ENCODE measurements at regions not wholly inside any gene's neighbourhood (a gene's known extent, or its start where the extent isn't known, plus 50 kb on each side); places are given as distances from the start of the nearest gene placed in this dataset.
"Not testable (repeated sequence)": the region's sequence is repeated elsewhere in the genome, so short reads cannot be mapped to it uniquely, and the experiment has no call there.

GRCh38 chr10:23493711-23494110 is 54.8 kb downstream of the OTUD1 start:
- DNase-seq (ENCODE audit: low read depth, low spot score): no peak
- no peak overlapping the region for H3K27ac ChIP-seq

- no peak for DNase-seq (ENCODE audit: low read depth, low spot score)
- H3K27ac ChIP-seq: no peak overlapping the region
Measured at GRCh38 chr10:23496727-23497126, 57.9 kb downstream of the OTUD1 start.

GRCh38 chr10:23499372-23500132 is 60.7 kb downstream of the OTUD1 start:
- DNase-seq (ENCODE audit: low read depth, low spot score): no peak
- no peak overlapping the region for H3K27ac ChIP-seq

GRCh38 chr10:23505797-23506465 is 67.1 kb downstream of the OTUD1 start:
- DNase-seq (ENCODE audit: low read depth, low spot score): no peak
- no peak overlapping the region for H3K27ac ChIP-seq

- peak overlapping the region; percentile 32 for H3K27ac ChIP-seq
- peak; percentile 37 for DNase-seq (ENCODE audit: low read depth, low spot score)
Measured at GRCh38 chr10:23512355-23513058, 73.6 kb downstream of the OTUD1 start.

- not testable (repeated sequence) for H3K27ac ChIP-seq; DNase-seq (ENCODE audit: low read depth, low spot score)
Measured at GRCh38 chr10:23513621-23514020, 74.7 kb downstream of the OTUD1 start.

- peak; percentile 57 for DNase-seq (ENCODE audit: low read depth, low spot score)
- H3K27ac ChIP-seq: no peak overlapping the region
Measured at GRCh38 chr10:23514321-23514720, 75.4 kb downstream of the OTUD1 start.

GRCh38 chr10:23516530-23516929 is 77.7 kb downstream of the OTUD1 start:
- DNase-seq (ENCODE audit: low read depth, low spot score): no peak
- no peak overlapping the region for H3K27ac ChIP-seq

- DNase-seq (ENCODE audit: low read depth, low spot score): no peak
- H3K27ac ChIP-seq: no peak overlapping the region
Measured at GRCh38 chr10:23517155-23517554, 78.3 kb downstream of the OTUD1 start.

- DNase-seq (ENCODE audit: low read depth, low spot score): no peak
Measured at GRCh38 chr10:23521735-23522134, 82.9 kb downstream of the OTUD1 start.

GRCh38 chr10:23522345-23522744 is 83.5 kb downstream of the OTUD1 start:
- DNase-seq (ENCODE audit: low read depth, low spot score): no peak
- no peak overlapping the region for H3K27ac ChIP-seq

More at GRCh38 chr10:23521735-23522134, 82.9 kb downstream of the OTUD1 start:
- H3K27ac ChIP-seq: no peak overlapping the region

- DNase-seq (ENCODE audit: low read depth, low spot score): no peak
- no peak overlapping the region for H3K27ac ChIP-seq
Measured at GRCh38 chr10:23523251-23523650, 84.4 kb downstream of the OTUD1 start.

GRCh38 chr10:23525406-23525805 is 86.5 kb downstream of the OTUD1 start:
- H3K27ac ChIP-seq: no peak overlapping the region
- no peak for DNase-seq (ENCODE audit: low read depth, low spot score)

GRCh38 chr10:23528419-23528818 is 89.5 kb downstream of the OTUD1 start:
- no peak for DNase-seq (ENCODE audit: low read depth, low spot score)
- no peak overlapping the region for H3K27ac ChIP-seq

- DNase-seq (ENCODE audit: low read depth, low spot score): no peak
- H3K27ac ChIP-seq: no peak overlapping the region
Measured at GRCh38 chr10:23529625-23530024, 90.8 kb downstream of the OTUD1 start.

- DNase-seq (ENCODE audit: low read depth, low spot score): no peak
- no peak overlapping the region for H3K27ac ChIP-seq
Measured at GRCh38 chr10:23530079-23530478, 91.2 kb downstream of the OTUD1 start.

GRCh38 chr10:23533212-23533611 is 94.3 kb downstream of the OTUD1 start:
- H3K27ac ChIP-seq: no peak overlapping the region
- no peak for DNase-seq (ENCODE audit: low read depth, low spot score)

GRCh38 chr10:23534326-23534725 is 95.5 kb downstream of the OTUD1 start:
- H3K27ac ChIP-seq: no peak overlapping the region
- DNase-seq (ENCODE audit: low read depth, low spot score): no peak

- no peak for DNase-seq (ENCODE audit: low read depth, low spot score)
- no peak overlapping the region for H3K27ac ChIP-seq
Measured at GRCh38 chr10:23534761-23535160, 95.9 kb downstream of the OTUD1 start.

- H3K27ac ChIP-seq: no peak overlapping the region
- no peak for DNase-seq (ENCODE audit: low read depth, low spot score)
Measured at GRCh38 chr10:23535381-23535780, 96.5 kb downstream of the OTUD1 start.

GRCh38 chr10:23538968-23539367 is 100.1 kb downstream of the OTUD1 start:
- H3K27ac ChIP-seq: no peak overlapping the region
- no peak for DNase-seq (ENCODE audit: low read depth, low spot score)
